HL-60 (cell line): ENCODE measurements at regions not wholly inside any gene's neighbourhood (a gene's known extent, or its start where the extent isn't known, plus 50 kb on each side); places are given as distances from the start of the nearest gene placed in this dataset.

Experiments used
- DNase-seq, 2 experiments: peaks; one replicate each; pipeline ENCODE4 v3.0.0-alpha.2; 2010 to 2020; ENCODE audit warnings: low read depth in 1 of 2, low spot score in 1 of 2
- H3K27ac ChIP-seq: fragments of 250-450 bp; sonication (Bioruptor Pico); replicated peaks from 2 replicates; pipeline ENCODE4 v1.5.1; 2020; ENCODE audit warnings: mild to moderate bottlenecking, moderate library complexity
- H3K27me3 ChIP-seq: fragments of 250-450 bp; sonication (Bioruptor Pico); 2 replicates; pipeline ENCODE4 v1.5.1; 2021; ENCODE audit warnings: mild to moderate bottlenecking, moderate library complexity; ENCODE audit not compliant: insufficient read depth, poor library complexity, severe bottlenecking
- H3K4me3 ChIP-seq: replicated peaks from 2 replicates; pipeline ENCODE4 v1.5.1; 2011; ENCODE audit warnings: mild to moderate bottlenecking, control low read depth, low read length; ENCODE audit not compliant: insufficient read depth
- GABPA ChIP-seq: IDR thresholded peaks from 2 replicates; pipeline ENCODE4 v1.6.1; 2012; ENCODE audit warnings: low read depth
- POLR2AphosphoS5 ChIP-seq: IDR thresholded peaks from 2 replicates; pipeline ENCODE4 v1.6.1; 2012; ENCODE audit warnings: low read depth
- SPI1 ChIP-seq: IDR thresholded peaks from 2 replicates; pipeline ENCODE4 v1.6.1; 2012; ENCODE audit warnings: low read depth, mild to moderate bottlenecking, borderline replicate concordance
- TF ChIP-seq, protein P1 (sequence below): IDR thresholded peaks from one replicate; pipeline ENCODE4 v1.5.1; 2011; ENCODE audit warnings: low read length, control low read depth, inconsistent platforms; ENCODE audit not compliant: insufficient read depth
- TF ChIP-seq, protein P2 (sequence below): IDR thresholded peaks from 2 replicates; pipeline ENCODE4 v1.6.1; 2012; ENCODE audit warnings: low read depth; ENCODE audit not compliant: insufficient replicate concordance

DNA sequence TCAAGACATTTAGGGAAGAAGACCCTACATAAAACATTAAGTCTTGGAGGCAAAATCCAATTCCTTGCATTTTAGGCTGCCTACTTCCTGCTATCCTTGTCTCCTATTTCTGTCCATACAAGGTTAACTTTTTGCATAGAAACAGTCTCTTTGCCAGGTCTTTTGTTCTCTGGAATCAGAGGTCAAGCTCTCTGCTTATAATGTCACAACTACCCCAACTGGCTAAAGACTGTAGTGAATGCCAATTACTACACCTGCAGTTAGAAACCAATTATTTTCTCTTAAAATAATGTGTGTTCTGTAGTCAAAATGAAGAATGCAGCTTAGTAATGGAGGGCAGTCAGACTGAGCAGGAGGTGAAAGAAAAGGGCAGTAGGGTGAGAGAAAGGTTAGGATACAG, 856.2 kb downstream of the TUSC7 start:
- Histone ChIP-seq H3K27ac (peak overlapping the region; percentile 79), H3K27me3 (no peaks in the 10 kb centered on the region), H3K4me3 (no peak overlapping the region)
- TF ChIP-seq, protein P1, sequence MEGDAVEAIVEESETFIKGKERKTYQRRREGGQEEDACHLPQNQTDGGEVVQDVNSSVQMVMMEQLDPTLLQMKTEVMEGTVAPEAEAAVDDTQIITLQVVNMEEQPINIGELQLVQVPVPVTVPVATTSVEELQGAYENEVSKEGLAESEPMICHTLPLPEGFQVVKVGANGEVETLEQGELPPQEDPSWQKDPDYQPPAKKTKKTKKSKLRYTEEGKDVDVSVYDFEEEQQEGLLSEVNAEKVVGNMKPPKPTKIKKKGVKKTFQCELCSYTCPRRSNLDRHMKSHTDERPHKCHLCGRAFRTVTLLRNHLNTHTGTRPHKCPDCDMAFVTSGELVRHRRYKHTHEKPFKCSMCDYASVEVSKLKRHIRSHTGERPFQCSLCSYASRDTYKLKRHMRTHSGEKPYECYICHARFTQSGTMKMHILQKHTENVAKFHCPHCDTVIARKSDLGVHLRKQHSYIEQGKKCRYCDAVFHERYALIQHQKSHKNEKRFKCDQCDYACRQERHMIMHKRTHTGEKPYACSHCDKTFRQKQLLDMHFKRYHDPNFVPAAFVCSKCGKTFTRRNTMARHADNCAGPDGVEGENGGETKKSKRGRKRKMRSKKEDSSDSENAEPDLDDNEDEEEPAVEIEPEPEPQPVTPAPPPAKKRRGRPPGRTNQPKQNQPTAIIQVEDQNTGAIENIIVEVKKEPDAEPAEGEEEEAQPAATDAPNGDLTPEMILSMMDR, result no peak
- TF ChIP-seq, protein P2, sequence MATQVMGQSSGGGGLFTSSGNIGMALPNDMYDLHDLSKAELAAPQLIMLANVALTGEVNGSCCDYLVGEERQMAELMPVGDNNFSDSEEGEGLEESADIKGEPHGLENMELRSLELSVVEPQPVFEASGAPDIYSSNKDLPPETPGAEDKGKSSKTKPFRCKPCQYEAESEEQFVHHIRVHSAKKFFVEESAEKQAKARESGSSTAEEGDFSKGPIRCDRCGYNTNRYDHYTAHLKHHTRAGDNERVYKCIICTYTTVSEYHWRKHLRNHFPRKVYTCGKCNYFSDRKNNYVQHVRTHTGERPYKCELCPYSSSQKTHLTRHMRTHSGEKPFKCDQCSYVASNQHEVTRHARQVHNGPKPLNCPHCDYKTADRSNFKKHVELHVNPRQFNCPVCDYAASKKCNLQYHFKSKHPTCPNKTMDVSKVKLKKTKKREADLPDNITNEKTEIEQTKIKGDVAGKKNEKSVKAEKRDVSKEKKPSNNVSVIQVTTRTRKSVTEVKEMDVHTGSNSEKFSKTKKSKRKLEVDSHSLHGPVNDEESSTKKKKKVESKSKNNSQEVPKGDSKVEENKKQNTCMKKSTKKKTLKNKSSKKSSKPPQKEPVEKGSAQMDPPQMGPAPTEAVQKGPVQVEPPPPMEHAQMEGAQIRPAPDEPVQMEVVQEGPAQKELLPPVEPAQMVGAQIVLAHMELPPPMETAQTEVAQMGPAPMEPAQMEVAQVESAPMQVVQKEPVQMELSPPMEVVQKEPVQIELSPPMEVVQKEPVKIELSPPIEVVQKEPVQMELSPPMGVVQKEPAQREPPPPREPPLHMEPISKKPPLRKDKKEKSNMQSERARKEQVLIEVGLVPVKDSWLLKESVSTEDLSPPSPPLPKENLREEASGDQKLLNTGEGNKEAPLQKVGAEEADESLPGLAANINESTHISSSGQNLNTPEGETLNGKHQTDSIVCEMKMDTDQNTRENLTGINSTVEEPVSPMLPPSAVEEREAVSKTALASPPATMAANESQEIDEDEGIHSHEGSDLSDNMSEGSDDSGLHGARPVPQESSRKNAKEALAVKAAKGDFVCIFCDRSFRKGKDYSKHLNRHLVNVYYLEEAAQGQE, result no peak
- TF ChIP-seq GABPA (no peak), SPI1 (no peak), POLR2AphosphoS5 (no peak)
- DNase-seq, result no peak

DNA sequence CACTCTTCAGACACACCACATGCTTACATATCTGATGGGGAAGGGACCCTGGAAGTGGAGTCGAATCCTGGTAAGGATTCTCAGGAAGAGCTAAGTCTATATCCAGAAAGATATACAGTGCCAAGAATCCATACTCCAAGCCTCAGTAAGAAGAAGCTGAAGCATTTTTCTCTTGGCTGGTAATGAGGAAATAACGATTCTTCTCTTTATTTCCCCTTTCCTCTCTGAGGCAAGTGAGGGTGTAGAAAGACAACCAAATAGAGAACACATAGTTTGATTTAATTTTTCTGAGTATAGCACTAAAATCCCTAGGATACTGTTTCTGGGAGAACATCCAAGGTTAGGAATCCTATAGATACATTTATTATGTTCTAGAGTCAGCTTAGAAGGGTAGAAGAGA, 857.3 kb downstream of the TUSC7 start:
- H3K27ac ChIP-seq, result peak overlapping the region; percentile 79
- H3K27me3 ChIP-seq, result no peaks in the 10 kb centered on the region
- peak in 1 of 2 experiments; percentile 25 for DNase-seq
- TF ChIP-seq, protein P1, result no peak
- no peak for TF ChIP-seq POLR2AphosphoS5
- TF ChIP-seq, protein P2, result no peak
- no peak for TF ChIP-seq SPI1
- no peak for TF ChIP-seq GABPA
- no peak overlapping the region for H3K4me3 ChIP-seq

DNA sequence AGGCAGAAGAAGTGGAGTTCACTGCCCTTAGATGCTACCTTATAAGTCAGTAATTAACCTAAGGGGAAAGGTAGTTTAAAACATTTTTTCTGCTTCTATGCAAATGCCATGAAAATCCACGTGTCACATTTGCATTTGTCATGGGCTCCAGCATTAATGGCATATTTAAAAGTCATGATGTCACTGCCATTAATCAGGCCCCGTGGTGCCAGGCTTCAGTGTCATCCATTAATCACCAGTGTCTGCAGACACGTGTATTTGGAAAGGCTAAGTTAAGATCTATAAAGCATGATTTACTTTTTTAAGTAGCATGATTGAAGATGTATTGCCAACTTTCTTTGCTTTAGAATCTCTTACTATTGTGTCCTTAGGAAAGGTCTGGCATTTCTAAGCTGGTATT, 857.8 kb downstream of the TUSC7 start:
- peak overlapping the region; percentile 79 for H3K27ac ChIP-seq
- no peak for TF ChIP-seq POLR2AphosphoS5
- TF ChIP-seq, protein P1, result no peak
- no peak for TF ChIP-seq SPI1
- TF ChIP-seq, protein P2, result no peak
- TF ChIP-seq GABPA, result no peak

More for the DNA sequence above, 857.8 kb downstream of the TUSC7 start:
- no peaks in the 10 kb centered on the region for H3K27me3 ChIP-seq
- H3K4me3 ChIP-seq, result no peak overlapping the region
- DNase-seq, result no peak
